NB4 (cell line): ENCODE measurements at regions not wholly inside any gene's neighbourhood (a gene's known extent, or its start where the extent isn't known, plus 50 kb on each side); places are given as distances from the start of the nearest gene placed in this dataset.

Experiments
- POLR2A ChIP-seq: IDR thresholded peaks from 2 replicates; pipeline ENCODE4 v1.6.1; 2011; ENCODE audit warnings: mild to moderate bottlenecking; ENCODE audit not compliant: insufficient read length; ENCODE audit errors: extremely low read depth
- TF ChIP-seq, protein P1 (sequence below): IDR thresholded peaks from one replicate; pipeline ENCODE4 v1.5.1; 2012; ENCODE audit warnings: low read depth, low read length

DNA sequence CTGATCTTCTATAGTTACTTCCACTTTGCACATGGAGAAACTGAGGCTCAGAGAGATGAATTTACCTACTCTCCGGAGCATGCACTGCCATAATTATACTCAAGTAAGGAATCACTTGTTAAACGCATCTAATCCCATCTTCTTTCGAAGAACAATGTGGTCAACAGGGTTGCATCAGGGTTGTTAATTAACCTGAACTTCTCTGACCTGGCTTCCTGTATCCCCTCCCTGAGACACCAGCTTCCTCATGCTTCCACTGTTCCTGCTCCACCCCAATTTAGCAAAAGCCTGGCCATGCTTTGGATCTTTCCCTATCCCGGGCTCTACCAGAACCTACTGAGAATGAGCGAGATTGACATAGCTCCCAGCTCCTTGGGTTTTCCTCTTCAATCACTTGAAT is 136.7 kb downstream of the SMIM20 start:
- TF ChIP-seq, protein P1, sequence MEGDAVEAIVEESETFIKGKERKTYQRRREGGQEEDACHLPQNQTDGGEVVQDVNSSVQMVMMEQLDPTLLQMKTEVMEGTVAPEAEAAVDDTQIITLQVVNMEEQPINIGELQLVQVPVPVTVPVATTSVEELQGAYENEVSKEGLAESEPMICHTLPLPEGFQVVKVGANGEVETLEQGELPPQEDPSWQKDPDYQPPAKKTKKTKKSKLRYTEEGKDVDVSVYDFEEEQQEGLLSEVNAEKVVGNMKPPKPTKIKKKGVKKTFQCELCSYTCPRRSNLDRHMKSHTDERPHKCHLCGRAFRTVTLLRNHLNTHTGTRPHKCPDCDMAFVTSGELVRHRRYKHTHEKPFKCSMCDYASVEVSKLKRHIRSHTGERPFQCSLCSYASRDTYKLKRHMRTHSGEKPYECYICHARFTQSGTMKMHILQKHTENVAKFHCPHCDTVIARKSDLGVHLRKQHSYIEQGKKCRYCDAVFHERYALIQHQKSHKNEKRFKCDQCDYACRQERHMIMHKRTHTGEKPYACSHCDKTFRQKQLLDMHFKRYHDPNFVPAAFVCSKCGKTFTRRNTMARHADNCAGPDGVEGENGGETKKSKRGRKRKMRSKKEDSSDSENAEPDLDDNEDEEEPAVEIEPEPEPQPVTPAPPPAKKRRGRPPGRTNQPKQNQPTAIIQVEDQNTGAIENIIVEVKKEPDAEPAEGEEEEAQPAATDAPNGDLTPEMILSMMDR: no peak
- TF ChIP-seq POLR2A: no peak
